HCT116 (cell line): ENCODE measurements at regions not wholly inside any gene's neighbourhood (a gene's known extent, or its start where the extent isn't known, plus 50 kb on each side); places are given as distances from the start of the nearest gene placed in this dataset.

ENCODE experiments used
- ATAC-seq: fragments of 200-7000 bp; cut with Tn5 transposase; 2 replicates; pipeline ENCODE4 v1.9.1; 2020; ENCODE audit warnings: mild to moderate bottlenecking, moderate library complexity
- BruUV-seq: library from RNA; stranded (reverse); fragments of 400-500 nt; replicated peaks from 2 replicates; lab custom pipeline; 2021; lab: Mats Ljungman, UMichigan
- CTCF ChIA-PET: fragments of 300-600 bp; sonication (Branson Sonifier 250); formaldehyde crosslinking; loops from one replicate; lab custom pipeline; 2021; ENCODE audit warnings: antibody characterized with exemption; lab: Charles Lee
- POLR2A ChIA-PET: fragments of 300-600, 350-600 bp; sonication (Branson Sonifier 250); formaldehyde crosslinking; loops from one replicate; lab custom pipeline; 2021; ENCODE audit warnings: antibody characterized with exemption; lab: Charles Lee
- RAD21 ChIA-PET, 2 experiments: fragments of 300-600 bp; sonication (Branson Sonifier 250); formaldehyde crosslinking; loops; one replicate each; lab custom pipeline; 2023; ENCODE audit warnings: low total read pairs in 2 of 2; ENCODE audit not compliant: uncharacterized antibody in 2 of 2, unreplicated experiment in 2 of 2, low non-redundant PET in 1 of 2; lab: Charles Lee
- DNase-seq: peaks from one replicate; pipeline ENCODE4 v3.0.0-alpha.2; 2010; ENCODE audit warnings: low read depth, low spot score
- H2AFZ ChIP-seq: fragments of 200-600 bp; shearing (Covaris generic), sonication (generic); 2 replicates; pipeline ENCODE4 v1.6.1; 2017; ENCODE audit warnings: low read depth, mixed run types, mixed read lengths, antibody characterized with exemption, low read length; ENCODE audit not compliant: poor library complexity, severe bottlenecking
- H3K27ac ChIP-seq: 2 replicates; pipeline ENCODE4 v1.5.1; 2012; ENCODE audit warnings: low read depth, low read length
- H3K27me3 ChIP-seq: fragments of 200-600 bp; sonication (generic); 2 replicates; pipeline ENCODE4 v1.6.1; 2016; ENCODE audit warnings: mixed run types, low read length, mixed read lengths; ENCODE audit not compliant: insufficient read depth
- H3K36me3 ChIP-seq, 2 experiments: fragments of 200-500 bp in 1 of 2; fragments of 200-600 bp in 1 of 2; sonication (Bioruptor generic) in 1 of 2; sonication (generic) in 1 of 2; 2 replicates each; pipeline versions ENCODE4 v1.5.1 to v1.6.1; 2014 to 2016; ENCODE audit warnings: low read length in 2 of 2, inconsistent platforms in 1 of 2, mixed read lengths in 1 of 2, mixed run types in 1 of 2; ENCODE audit not compliant: insufficient read depth in 2 of 2, control insufficient read depth in 1 of 2
- H3K4me1 ChIP-seq, 2 experiments: fragments of 200-600 bp in 1 of 2; sonication (generic) in 1 of 2; 2 replicates each; pipeline versions ENCODE4 v1.5.1 to v1.6.1; 2012 to 2017; ENCODE audit warnings: low read length in 2 of 2, inconsistent platforms in 1 of 2, mild to moderate bottlenecking in 1 of 2, mixed read lengths in 1 of 2, mixed run types in 1 of 2, moderate library complexity in 1 of 2; ENCODE audit not compliant: insufficient read depth in 2 of 2, control insufficient read depth in 1 of 2
- H3K4me2 ChIP-seq: fragments of 200-600 bp; sonication (generic); 2 replicates; pipeline ENCODE4 v1.6.1; 2017; ENCODE audit warnings: mixed run types, low read length, mixed read lengths
- H3K4me3 ChIP-seq, 2 experiments: fragments of 200-600 bp in 1 of 2; sonication (generic) in 1 of 2; replicated peaks in 1 of 2; 2 replicates each; pipeline ENCODE4 v1.5.1; 2011 to 2016; ENCODE audit warnings: low read length in 2 of 2, control low read depth in 1 of 2, low read depth in 1 of 2, mild to moderate bottlenecking in 1 of 2, mixed read lengths in 1 of 2, mixed run types in 1 of 2
- H3K79me2 ChIP-seq: fragments of 200-600 bp; sonication (generic); 2 replicates; pipeline ENCODE4 v1.6.1; 2017; ENCODE audit warnings: mild to moderate bottlenecking, mixed run types, low read length, moderate library complexity, mixed read lengths; ENCODE audit not compliant: insufficient read depth
- H3K9ac ChIP-seq: fragments of 200-600 bp; sonication (generic); 2 replicates; pipeline ENCODE4 v1.6.1; 2016; ENCODE audit warnings: low read length, mixed read lengths
- H3K9me2 ChIP-seq: fragments of 200-600 bp; sonication (generic), shearing (Covaris generic); 2 replicates; pipeline ENCODE4 v1.6.1; 2017; ENCODE audit warnings: mixed run types, mild to moderate bottlenecking, moderate library complexity; ENCODE audit not compliant: insufficient read depth
- H3K9me3 ChIP-seq, 2 experiments: fragments of 200-500 bp in 1 of 2; fragments of 200-600 bp in 1 of 2; sonication (Bioruptor generic) in 1 of 2; sonication (generic) in 1 of 2; 2 replicates each; pipeline ENCODE4 v1.6.1; 2014 to 2017; ENCODE audit warnings: low read length in 2 of 2, mixed read lengths in 2 of 2, inconsistent platforms in 1 of 2, low read depth in 1 of 2, mild to moderate bottlenecking in 1 of 2, mixed run types in 1 of 2, moderate library complexity in 1 of 2; ENCODE audit not compliant: control insufficient read depth in 1 of 2, insufficient read depth in 1 of 2
- H4K20me1 ChIP-seq: fragments of 200-600 bp; sonication (generic), shearing (Covaris generic); 2 replicates; pipeline ENCODE4 v1.6.1; 2017; ENCODE audit warnings: mixed run types, mild to moderate bottlenecking, moderate library complexity; ENCODE audit not compliant: insufficient read depth
- ATF3 ChIP-seq: IDR thresholded peaks from 2 replicates; pipeline ENCODE4 v1.6.1; 2012
- CTCF ChIP-seq, 3 experiments: fragments of 200-600 bp in 1 of 3; sonication (generic) in 1 of 3; IDR thresholded peaks in 2 of 3; conservative IDR thresholded peaks in 1 of 3; 2 replicates each; pipeline ENCODE4 v1.5.1; 2012 to 2017; ENCODE audit warnings: low read depth in 2 of 3, low read length in 2 of 3, antibody characterized with exemption in 1 of 3, borderline replicate concordance in 1 of 3, control low read depth in 1 of 3, mild to moderate bottlenecking in 1 of 3, mixed read lengths in 1 of 3, mixed run types in 1 of 3, moderate library complexity in 1 of 3; ENCODE audit not compliant: insufficient read depth in 1 of 3
- EZH2 ChIP-seq: fragments of 200-600 bp; sonication (generic); IDR thresholded peaks from 2 replicates; pipeline ENCODE4 v1.6.1; 2017; ENCODE audit warnings: antibody characterized with exemption, mixed run types
- FOSL1 ChIP-seq: IDR thresholded peaks from 2 replicates; pipeline ENCODE4 v1.6.1; 2012; ENCODE audit warnings: low read depth
- JUND ChIP-seq: IDR thresholded peaks from 2 replicates; pipeline ENCODE4 v1.6.1; 2012
- MAX ChIP-seq: IDR thresholded peaks from 2 replicates; pipeline ENCODE4 v1.6.1; 2012
- POLR2A ChIP-seq: IDR thresholded peaks from 2 replicates; pipeline ENCODE4 v1.7.0; 2011; ENCODE audit warnings: borderline replicate concordance; ENCODE audit not compliant: insufficient read depth, insufficient read length; ENCODE audit errors: extremely low read depth
- SIN3A ChIP-seq: IDR thresholded peaks from 2 replicates; pipeline ENCODE4 v1.6.1; 2012; ENCODE audit warnings: low read depth
- SRF ChIP-seq: IDR thresholded peaks from 2 replicates; pipeline ENCODE4 v1.6.1; 2012; ENCODE audit warnings: low read depth
- TCF7L2 ChIP-seq: IDR thresholded peaks from 2 replicates; pipeline ENCODE4 v1.7.0; 2011; ENCODE audit warnings: borderline replicate concordance, inconsistent platforms; ENCODE audit not compliant: insufficient read depth, insufficient read length; ENCODE audit errors: extremely low read depth
- ZFX ChIP-seq: fragments of 450-650 bp; IDR thresholded peaks from 2 replicates; pipeline ENCODE4 v1.6.1; 2017
- intact Hi-C: fragments of 100-400 bp; cut with micrococcal nuclease; formaldehyde crosslinking; loops from 2 replicates; pipeline ENCODE4 v1.10.0; 2022

GRCh38 chr10:121661451-121661851 is 63.2 kb upstream of the FGFR2 start:
- H3K4me3 ChIP-seq: no peak overlapping the region
- H3K9me3 ChIP-seq: no peaks in the 10 kb centered on the region
- DNase-seq (no peak), ATAC-seq (no peak)
- H3K4me2 ChIP-seq: no peak overlapping the region
- ChIA-PET RAD21 (no interaction called here), POLR2A (no interaction called here), CTCF (no interaction called here)
- H2AFZ ChIP-seq: no peak overlapping the region
- H3K27ac ChIP-seq: no peak overlapping the region
- peaks cover 0 to 5% of the 10 kb centered on the region in 2 experiments; a peak in 1 of 4 replicates for H3K4me1 ChIP-seq
- H3K79me2 ChIP-seq: no peaks in the 10 kb centered on the region
- no peaks in the 10 kb centered on the region for H3K36me3 ChIP-seq
- H3K9me2 ChIP-seq: no peaks in the 10 kb centered on the region
- no peaks in the 10 kb centered on the region for H4K20me1 ChIP-seq
- TF ChIP-seq SRF: no peak
- TF ChIP-seq FOSL1: no peak
- TF ChIP-seq POLR2A: no peak
- no peak for TF ChIP-seq ATF3
- TF ChIP-seq JUND: no peak
- TF ChIP-seq ZFX: no peak
- no peak for TF ChIP-seq SIN3A
- TF ChIP-seq MAX: no peak
- no peak for TF ChIP-seq CTCF (IDR thresholded peaks at IDR 0.05 in 2 of 3, conservative IDR thresholded peaks at IDR 0.05 in 1 of 3; ENCODE audit: borderline replicate concordance in 1 of 3, insufficient read depth in 1 of 3, low read depth in 2 of 3, low read length in 2 of 3)
- no peak for TF ChIP-seq EZH2
- TF ChIP-seq TCF7L2: no peak
- H3K9ac ChIP-seq: no peak overlapping the region
- H3K27me3 ChIP-seq: no peaks in the 10 kb centered on the region
- intact Hi-C loops: loop anchor here (5.0 to 10.0 kb wide), 2 partner anchors 494 to 717 kb away; no protein-coding TSS in a partner anchor
- no TSS peak for BruUV-seq
